ENCODE measurements at regions not wholly inside any gene's neighbourhood (a gene's known extent, or its start where the extent isn't known, plus 50 kb on each side); places are given as distances from the start of the nearest gene placed in this dataset.

- Histone ChIP-seq H3K4me1 (ENCODE audit: control insufficient read depth, insufficient read depth, low read length) (no peaks in the 10 kb centered on the region), H3K79me1 (ENCODE audit: low read depth in 1 of 2, low read length in 2 of 2) (no peaks in the 10 kb centered on the region), H4K91ac (ENCODE audit: insufficient read depth, low read depth, low read length) (no peak overlapping the region), H2AK5ac (ENCODE audit: low read depth, low read length) (no peak overlapping the region), H3K4me3 (ENCODE audit: insufficient read depth, low read depth, low read length) (no peak overlapping the region), H2BK5ac (ENCODE audit: low read depth, low read length, poor library complexity, severe bottlenecking) (no peak overlapping the region), H4K8ac (ENCODE audit: low read depth in 2 of 2, low read length in 2 of 2) (no peak overlapping the region), H3K9me1 (ENCODE audit: insufficient read depth, low read length) (no peaks in the 10 kb centered on the region), H2BK120ac (ENCODE audit: low read depth, low read length) (no peak overlapping the region), H3K18ac (ENCODE audit: low read depth, low read length) (no peak overlapping the region), H3K4ac (ENCODE audit: low read depth, low read length) (no peak overlapping the region), H4K5ac (ENCODE audit: low read depth, low read length) (no peak overlapping the region), H3K4me2 (ENCODE audit: low read depth, low read length) (no peak overlapping the region), H2BK20ac (ENCODE audit: low read depth, low read length) (no peak overlapping the region), H3K14ac (replicated peaks; ENCODE audit: low read depth, low read length) (no peak overlapping the region), H2AK9ac (replicated peaks; ENCODE audit: low read depth, low read length, poor library complexity) (no peak overlapping the region), H3K27ac (ENCODE audit: insufficient read depth, low read length) (no peak overlapping the region), H2BK15ac (ENCODE audit: low read depth, low read length) (no peak overlapping the region), H4K20me1 (ENCODE audit: insufficient read depth, low read length) (no peaks in the 10 kb centered on the region), H3K27me3 (ENCODE audit: control insufficient read depth, insufficient read depth, low read length) (no peaks in the 10 kb centered on the region), H3K9me3 (ENCODE audit: control insufficient read depth, insufficient read depth, low read length) (peaks cover 33% of the 10 kb centered on the region), H3K23ac (ENCODE audit: low read depth, low read length) (no peak overlapping the region), H3K56ac (ENCODE audit: extremely low read depth, insufficient read depth, low read length) (no peak overlapping the region), H3K9ac (ENCODE audit: low read depth, low read length) (no peak overlapping the region), H2AFZ (replicated peaks; ENCODE audit: low read length, poor library complexity) (no peak overlapping the region), H3K36me3 (ENCODE audit: control insufficient read depth, insufficient read depth, low read length) (no peaks in the 10 kb centered on the region)
- BruUV-seq (replicated peaks) = no TSS peak
- dilution Hi-C loops (cut with HindIII; ENCODE audit: low sequenced_read_pairs, unreplicated experiment) = no loop called here
- CTCF ChIA-PET = no interaction called here
- intact Hi-C loops (cut with micrococcal nuclease) = no loop called here
- TF ChIP-seq FOS (IDR thresholded peaks at IDR 0.05; ENCODE audit: low read depth, low read length) = no peak
- TF ChIP-seq CEBPB (IDR thresholded peaks at IDR 0.05; ENCODE audit: low read depth, low read length) = no peak
- no peak for TF ChIP-seq RFX5 (IDR thresholded peaks at IDR 0.05; ENCODE audit: low read depth, low read length)
- TF ChIP-seq ELK1 (IDR thresholded peaks at IDR 0.05; ENCODE audit: borderline replicate concordance, low read depth, low read length) = no peak
- TF ChIP-seq NFE2L2 (IDR thresholded peaks at IDR 0.05; ENCODE audit: low read depth, low read length) = no peak
- no peak for TF ChIP-seq MAZ (IDR thresholded peaks at IDR 0.05; ENCODE audit: borderline replicate concordance, low read depth, low read length)
- TF ChIP-seq POLR2A (IDR thresholded peaks at IDR 0.05; ENCODE audit: low read depth, low read length) = no peak
- POLR2A ChIA-PET (ENCODE audit: unreplicated experiment) = no interaction called here
- WGBS, 2 experiments (ENCODE audit: extremely low coverage in 2 of 2, insufficient read length in 1 of 2) = 67% methylated on average over 1 of the region's 3 CpGs; no CpG with 5 or more reads in 1 of the 2 experiments
- no peak for DNase-seq
- ATAC-seq (ENCODE audit: low read depth) = no peak
- in situ Hi-C loops (cut with MboI; ENCODE audit: low sequenced_read_pairs) = no loop called here
These were observed 250.7 kb downstream of the MAF start for GRCh38 chr16:79349803-79350202.
